ENCODE measurements at regions not wholly inside any gene's neighbourhood (a gene's known extent, or its start where the extent isn't known, plus 50 kb on each side); places are given as distances from the start of the nearest gene placed in this dataset.
A peak's percentile ranks its signal among the peaks of the same experiment; 100 is the strongest.

GRCh38 chr5:31048282-31049270, 144.9 kb upstream of the CDH6 start:
- Histone ChIP-seq H3K9me3 (ENCODE audit: insufficient read depth in 2 of 2, low read depth in 1 of 2, low read length in 1 of 2) (no peaks in the 10 kb centered on the region), H3K18ac (ENCODE audit: extremely low read depth, low read length) (no peak overlapping the region), H3K23ac (ENCODE audit: insufficient read length) (no peak overlapping the region), H4K20me1 (replicated peaks in 1 of 2; ENCODE audit: control insufficient read depth in 1 of 2, insufficient read depth in 2 of 2, low read length in 2 of 2) (no peaks in the 10 kb centered on the region), H2AFZ (ENCODE audit: low read length) (no peak overlapping the region), H3K56ac (replicated peaks; ENCODE audit: insufficient read length, low read depth, low read length) (no peak overlapping the region), H3K4me1 (replicated peaks in 1 of 4; ENCODE audit: control insufficient read depth in 3 of 4, insufficient read depth in 4 of 4, low read length in 3 of 4) (peaks cover 0 to 11% (median 8%) of the 10 kb centered on the region in 4 experiments; a peak in 3 of 7 replicates), H2BK12ac (ENCODE audit: low read depth, low read length) (0 out of 2 replicates have a peak overlapping the region, but pooled peaks have one; percentile 23), H3K79me1 (ENCODE audit: low read depth, low read length) (no peaks in the 10 kb centered on the region), H3K4me2 (ENCODE audit: insufficient read depth in 1 of 2, low read depth in 2 of 2, low read length in 2 of 2) (no peak overlapping the region), H4K8ac (ENCODE audit: extremely low read depth, insufficient read depth, low read length) (no peak overlapping the region), H4K91ac (replicated peaks; ENCODE audit: insufficient read length, low read length) (no peak overlapping the region), H2BK15ac (ENCODE audit: low read length) (no peak overlapping the region), H2BK20ac (ENCODE audit: low read length) (no peak overlapping the region), H3K79me2 (ENCODE audit: control insufficient read depth in 1 of 2, insufficient read depth in 2 of 2, low read length in 2 of 2) (no peaks in the 10 kb centered on the region), H3K9ac (replicated peaks in 1 of 4; ENCODE audit: extremely low read depth in 1 of 4, low read depth in 3 of 4, low read length in 3 of 4) (no peak overlapping the region), H2AK5ac (ENCODE audit: low read depth, low read length) (no peak overlapping the region), H3K4me3 (ENCODE audit: extremely low read depth in 1 of 4, insufficient read depth in 2 of 4, low read depth in 3 of 4, low read length in 4 of 4) (no peak overlapping the region), H3K4ac (replicated peaks; ENCODE audit: insufficient read length, low read depth, low read length) (no peak overlapping the region), H3K14ac (ENCODE audit: insufficient read length) (no peak overlapping the region), H2BK120ac (replicated peaks; ENCODE audit: low read depth, low read length) (no peak overlapping the region), H2BK5ac (ENCODE audit: low read depth, low read length) (no peak overlapping the region), H3K23me2 (ENCODE audit: low read depth, low read length) (no peaks in the 10 kb centered on the region), H4K5ac (ENCODE audit: insufficient read length, low read depth, low read length) (no peak overlapping the region), H3K27me3 (replicated peaks in 1 of 4; ENCODE audit: control insufficient read depth in 3 of 4, extremely low read depth in 1 of 4, insufficient read depth in 3 of 4, low read length in 3 of 4) (no peaks in the 10 kb centered on the region), H3K36me3 (ENCODE audit: control insufficient read depth in 2 of 4, insufficient read depth in 4 of 4, low read length in 3 of 4) (no peaks in the 10 kb centered on the region), H3K27ac (ENCODE audit: low read depth, low read length) (no peak overlapping the region)
- POLR2A ChIA-PET (ENCODE audit: partially characterized antibody), result no interaction called here
- 78% methylated on average over 8 of the region's 8 CpGs; no CpG with 5 or more reads in 1 of the 2 experiments for WGBS, 2 experiments (ENCODE audit: extremely low coverage in 1 of 2, insufficient coverage in 1 of 2, insufficient read length in 1 of 2, insufficient replicate concordance in 2 of 2, low coverage in 1 of 2, low lambda C conversion rate in 2 of 2, missing lambda C conversion rate in 1 of 2)
- CTCF ChIA-PET (ENCODE audit: partially characterized antibody), result interaction anchor here (0.6 to 1.9 kb wide), 3 partner anchors 136 to 148 kb away, joined by 3 to 6 read pairs (median 3); no protein-coding TSS in a partner anchor
- DNase-seq (ENCODE audit: low read depth in 1 of 2, low spot score in 2 of 2) (no peak), FAIRE-seq (no peak)
- TF ChIP-seq RXRA (IDR thresholded peaks at IDR 0.05; ENCODE audit: insufficient read depth, low read depth, low read length), result no peak
- TF ChIP-seq CBX5 (IDR thresholded peaks at IDR 0.05; ENCODE audit: low read depth, low read length), result no peak
- TF ChIP-seq YY1 (IDR thresholded peaks at IDR 0.05; ENCODE audit: low read depth, low read length), result no peak
- TF ChIP-seq RAD21 (IDR thresholded peaks at IDR 0.05 in 1 of 2, conservative IDR thresholded peaks at IDR 0.05 in 1 of 2; ENCODE audit: low read depth in 2 of 2, low read length in 2 of 2), result no peak
- no peak for TF ChIP-seq POLR2A (IDR thresholded peaks at IDR 0.05; ENCODE audit: control extremely low read depth in 1 of 2, low read depth in 2 of 2, low read length in 2 of 2)
- no peak for TF ChIP-seq MAX (IDR thresholded peaks at IDR 0.05)
- TF ChIP-seq SP2 (IDR thresholded peaks at IDR 0.05; ENCODE audit: low read length), result no peak
- no peak for TF ChIP-seq TAF1 (IDR thresholded peaks at IDR 0.05; ENCODE audit: low read depth, low read length)
- TF ChIP-seq USF2 (IDR thresholded peaks at IDR 0.05; ENCODE audit: low read length), result no peak
- no peak for TF ChIP-seq BRCA1 (IDR thresholded peaks at IDR 0.05; ENCODE audit: low read depth, low read length)
- TF ChIP-seq FOSL1 (IDR thresholded peaks at IDR 0.05; ENCODE audit: insufficient read depth, low read depth, low read length), result no peak

Data from H1 (cell line).